Prostate gland (tissue), 2 donors: ENCODE measurements at regions not wholly inside any gene's neighbourhood (a gene's known extent, or its start where the extent isn't known, plus 50 kb on each side); places are given as distances from the start of the nearest gene placed in this dataset.

ENCODE experiments used
- POLR2A ChIP-seq: fragments of 450-650 bp; IDR thresholded peaks from one replicate; pipeline ENCODE4 v1.6.1; 2016; ENCODE audit warnings: antibody characterized with exemption, mild to moderate bottlenecking
- POLR2AphosphoS5 ChIP-seq: sonication (generic); formaldehyde crosslinking; IDR thresholded peaks from one replicate; pipeline ENCODE4 v1.6.1; 2017; ENCODE audit warnings: antibody characterized with exemption
- TF ChIP-seq, protein P1 (sequence below), 4 experiments: fragments of 200-600 bp in 2 of 4; fragments of 450-650 bp in 2 of 4; sonication (generic) in 2 of 4; IDR thresholded peaks; 1 replicate in 3 of 4; 2 replicates in 1 of 4; pipeline ENCODE4 v1.5.1; 2016 to 2019; ENCODE audit warnings: antibody characterized with exemption in 4 of 4, mild to moderate bottlenecking in 2 of 4, moderate library complexity in 2 of 4

DNA sequence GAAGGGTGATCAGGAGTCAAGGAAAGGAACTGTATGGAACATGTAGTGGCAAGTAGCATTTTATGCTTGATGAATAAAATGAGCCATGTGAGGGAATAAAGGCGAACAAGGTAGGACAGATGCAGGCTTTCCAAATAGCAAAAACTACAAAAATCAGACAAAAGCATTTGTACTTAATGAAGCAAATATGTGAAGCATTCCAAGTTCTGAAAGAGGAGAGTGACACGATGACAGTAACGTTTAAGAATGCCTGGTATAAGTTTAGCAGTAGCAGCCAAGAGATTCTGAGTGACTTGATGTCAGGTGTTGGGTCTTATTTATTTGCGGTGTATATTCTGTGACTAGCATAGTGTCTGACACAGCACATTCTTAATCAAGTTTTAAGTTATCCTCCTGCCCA lies 408.2 kb upstream of the RASGRP1 start:
- TF ChIP-seq, protein P1, sequence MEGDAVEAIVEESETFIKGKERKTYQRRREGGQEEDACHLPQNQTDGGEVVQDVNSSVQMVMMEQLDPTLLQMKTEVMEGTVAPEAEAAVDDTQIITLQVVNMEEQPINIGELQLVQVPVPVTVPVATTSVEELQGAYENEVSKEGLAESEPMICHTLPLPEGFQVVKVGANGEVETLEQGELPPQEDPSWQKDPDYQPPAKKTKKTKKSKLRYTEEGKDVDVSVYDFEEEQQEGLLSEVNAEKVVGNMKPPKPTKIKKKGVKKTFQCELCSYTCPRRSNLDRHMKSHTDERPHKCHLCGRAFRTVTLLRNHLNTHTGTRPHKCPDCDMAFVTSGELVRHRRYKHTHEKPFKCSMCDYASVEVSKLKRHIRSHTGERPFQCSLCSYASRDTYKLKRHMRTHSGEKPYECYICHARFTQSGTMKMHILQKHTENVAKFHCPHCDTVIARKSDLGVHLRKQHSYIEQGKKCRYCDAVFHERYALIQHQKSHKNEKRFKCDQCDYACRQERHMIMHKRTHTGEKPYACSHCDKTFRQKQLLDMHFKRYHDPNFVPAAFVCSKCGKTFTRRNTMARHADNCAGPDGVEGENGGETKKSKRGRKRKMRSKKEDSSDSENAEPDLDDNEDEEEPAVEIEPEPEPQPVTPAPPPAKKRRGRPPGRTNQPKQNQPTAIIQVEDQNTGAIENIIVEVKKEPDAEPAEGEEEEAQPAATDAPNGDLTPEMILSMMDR (IDR thresholded peaks at IDR 0.05): no peak
- no peak for TF ChIP-seq POLR2A
- no peak for TF ChIP-seq POLR2AphosphoS5
